Left renal cortex interstitium (tissue), 4 donors: ENCODE measurements at regions not wholly inside any gene's neighbourhood (a gene's known extent, or its start where the extent isn't known, plus 50 kb on each side); places are given as distances from the start of the nearest gene placed in this dataset.

ENCODE experiments used
- DNase-seq, 4 donors: peaks; one replicate each; pipeline ENCODE4 v3.0.0-alpha.2; 2013; ENCODE audit warnings: low read depth in 4 of 4, low spot score in 2 of 4, missing footprints in 1 of 4

DNA sequence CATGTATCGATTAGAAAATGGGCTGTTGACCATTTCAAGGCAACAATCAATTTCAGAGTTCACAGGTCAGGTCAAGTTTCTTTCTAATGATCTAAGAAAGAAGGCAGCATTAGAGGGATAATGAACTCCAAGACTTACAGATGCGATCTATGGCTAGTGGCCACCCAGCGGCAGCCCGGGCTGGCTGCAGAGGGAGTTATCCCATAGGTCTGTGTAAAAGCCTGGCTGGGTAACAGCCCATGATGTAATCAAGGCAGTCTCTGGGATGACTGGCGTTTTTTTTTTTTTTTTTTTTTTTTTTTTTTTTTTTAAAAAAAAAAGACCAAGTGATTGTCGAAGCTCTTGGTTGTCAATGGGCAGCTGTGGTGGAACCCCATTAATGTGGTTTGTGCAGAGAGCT, 171.1 kb upstream of the SKOR2 start:
- DNase-seq: no peak

DNA sequence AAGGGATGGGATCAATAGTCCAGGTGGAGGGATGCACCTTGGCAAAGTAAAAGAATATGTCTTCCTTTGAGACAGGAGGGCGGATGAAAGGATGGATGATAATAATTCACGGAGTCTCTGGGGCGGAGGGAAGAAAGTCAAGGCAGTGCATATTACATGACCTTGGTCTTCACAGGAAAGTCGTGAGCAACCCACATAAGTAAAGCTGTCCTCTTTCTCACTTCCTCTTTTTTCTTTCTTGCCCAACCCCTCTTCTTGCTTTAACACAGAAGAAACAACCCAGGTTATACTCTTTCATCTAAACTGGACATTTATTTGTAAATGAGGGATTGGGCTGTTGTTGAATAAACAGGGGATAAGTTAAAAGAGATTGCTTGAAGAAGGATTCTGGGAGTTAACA, 168.7 kb upstream of the SKOR2 start:
- DNase-seq: no peak

DNA sequence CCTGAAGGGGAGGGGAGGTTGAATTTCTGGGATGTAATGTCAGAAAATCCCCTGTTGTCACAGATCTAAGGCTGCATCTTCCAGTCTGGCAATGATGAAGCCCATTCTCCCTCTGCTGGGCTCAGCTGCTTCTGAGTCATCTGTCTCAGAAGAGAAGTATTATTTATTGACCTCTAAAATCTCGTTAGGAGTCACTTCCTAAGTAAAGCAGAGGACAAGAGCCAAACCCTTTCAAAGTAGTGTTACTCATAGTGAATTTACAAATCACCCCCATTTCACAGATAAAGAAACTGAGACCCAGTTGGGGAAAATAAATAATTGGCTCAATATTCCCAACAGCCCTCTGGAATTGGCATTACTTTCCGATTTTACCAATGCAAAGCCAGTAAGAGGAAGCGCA, 167.3 kb upstream of the SKOR2 start:
- DNase-seq: no peak

DNA sequence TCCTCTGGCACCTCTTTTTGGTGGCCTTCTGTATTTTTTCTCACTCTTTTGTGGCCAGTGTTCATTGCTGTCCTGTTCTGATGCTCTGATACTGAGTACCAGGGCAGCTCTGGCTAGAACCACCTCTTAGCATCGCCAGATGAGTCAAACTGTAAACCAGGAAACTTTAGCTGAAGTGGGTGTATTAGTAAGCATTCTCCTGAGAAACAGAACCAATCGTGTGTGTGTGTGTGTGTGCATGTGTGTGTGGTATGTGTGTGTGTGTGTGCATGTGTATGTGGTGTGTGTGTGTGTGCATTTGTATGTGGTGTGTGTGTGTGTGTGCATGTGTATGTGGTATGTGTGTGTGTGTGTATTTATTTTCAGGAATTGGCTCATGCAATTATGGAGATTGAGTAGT, 166.3 kb upstream of the SKOR2 start:
- no peak for DNase-seq

DNA sequence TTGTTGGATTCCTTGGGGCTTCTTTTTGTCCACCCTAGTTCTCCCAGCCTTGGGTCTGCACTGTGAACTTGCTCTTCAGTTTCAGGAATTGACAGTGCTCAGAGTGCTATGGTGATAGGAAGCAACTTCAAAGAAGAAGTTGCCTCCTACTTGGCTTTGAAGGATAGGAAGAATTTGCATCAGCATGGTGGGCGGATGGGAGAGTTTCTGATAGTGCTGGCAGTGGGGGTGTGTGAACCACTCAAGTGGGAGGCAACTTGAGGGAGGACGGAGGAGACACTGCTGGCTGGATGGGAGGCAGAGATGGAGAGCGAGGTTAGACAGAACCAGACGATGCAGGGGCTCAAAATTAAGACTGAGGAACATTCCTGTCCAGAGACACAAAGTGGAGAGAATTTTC, 164.4 kb upstream of the SKOR2 start:
- DNase-seq: no peak

DNA sequence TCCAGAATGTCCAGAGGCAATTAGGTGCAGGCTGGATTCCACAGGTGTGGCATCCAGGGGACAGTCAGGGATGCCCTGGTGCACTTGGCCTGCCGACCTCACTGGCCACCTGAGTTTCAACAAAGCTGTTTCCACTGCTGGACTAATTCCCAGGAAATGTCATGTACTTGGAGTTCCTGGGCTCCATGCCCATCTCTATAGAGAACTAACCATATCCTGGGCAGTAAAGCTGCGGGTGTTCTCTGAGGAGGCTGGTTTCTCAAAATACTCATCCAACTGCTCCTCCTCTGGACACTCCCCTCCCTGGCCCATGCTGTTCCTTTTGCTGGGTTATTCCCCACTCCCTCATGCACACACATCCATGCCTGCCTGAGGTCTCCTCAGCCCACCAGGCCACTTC, 161.9 kb upstream of the SKOR2 start:
- DNase-seq: no peak

DNA sequence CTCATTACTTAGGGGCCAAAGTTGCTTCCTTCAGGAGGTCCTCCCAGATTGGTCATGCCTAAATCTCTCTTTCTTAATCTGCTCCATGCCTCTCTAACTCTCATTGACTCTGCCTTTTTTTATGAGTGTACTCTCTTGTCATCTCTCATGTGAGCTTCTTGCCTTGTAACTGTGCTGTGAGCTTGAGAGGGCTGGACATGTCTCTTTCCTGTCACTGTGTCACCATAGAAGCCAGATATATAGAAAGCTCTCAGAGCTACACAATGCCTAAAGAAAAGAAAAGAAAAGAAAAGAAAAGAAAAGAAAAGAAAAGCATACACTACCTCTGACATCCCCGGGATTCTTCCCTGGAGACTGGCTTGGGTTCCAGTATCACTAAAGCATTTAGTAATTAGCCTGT, 161.5 kb upstream of the SKOR2 start:
- no peak for DNase-seq

DNA sequence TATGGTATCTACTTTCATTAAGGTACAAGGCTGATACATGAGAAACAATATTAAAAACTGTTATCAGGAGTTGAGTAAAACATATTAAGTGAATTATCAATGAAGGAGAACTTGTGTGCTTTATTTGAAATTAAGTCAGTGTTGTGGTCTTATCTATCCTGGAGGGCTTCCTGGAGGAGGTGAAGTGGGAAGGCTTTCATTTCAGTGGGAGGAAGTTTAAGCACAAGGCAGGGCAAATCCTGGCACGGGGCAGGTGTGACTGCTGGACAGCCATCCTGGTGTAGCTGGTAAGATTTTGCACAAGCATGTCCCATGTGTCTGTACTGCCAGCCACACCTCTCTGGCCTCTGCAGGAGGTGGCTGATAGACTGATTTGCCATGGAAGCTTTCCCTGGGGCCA, 159.7 kb upstream of the SKOR2 start:
- DNase-seq: no peak

DNA sequence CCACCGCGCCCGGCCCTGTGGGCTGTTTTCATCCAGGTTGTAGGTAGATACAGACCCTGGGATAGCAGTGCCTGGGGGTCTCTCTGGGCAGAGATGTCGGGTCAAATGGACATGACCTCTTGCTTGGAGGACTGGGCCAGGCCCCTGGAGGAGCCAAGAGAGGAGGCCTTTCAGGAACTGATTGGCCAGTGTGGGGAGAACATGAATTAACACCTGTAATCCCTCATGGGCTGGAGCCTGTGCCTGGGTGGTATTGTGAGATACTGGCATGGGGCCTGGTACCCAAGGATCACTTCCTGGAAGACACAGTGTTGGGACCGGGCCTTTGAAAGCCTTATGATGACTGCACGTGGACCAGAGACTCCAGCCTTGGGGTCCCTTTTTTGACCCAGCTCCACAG, 158.7 kb upstream of the SKOR2 start:
- DNase-seq: no peak

DNA sequence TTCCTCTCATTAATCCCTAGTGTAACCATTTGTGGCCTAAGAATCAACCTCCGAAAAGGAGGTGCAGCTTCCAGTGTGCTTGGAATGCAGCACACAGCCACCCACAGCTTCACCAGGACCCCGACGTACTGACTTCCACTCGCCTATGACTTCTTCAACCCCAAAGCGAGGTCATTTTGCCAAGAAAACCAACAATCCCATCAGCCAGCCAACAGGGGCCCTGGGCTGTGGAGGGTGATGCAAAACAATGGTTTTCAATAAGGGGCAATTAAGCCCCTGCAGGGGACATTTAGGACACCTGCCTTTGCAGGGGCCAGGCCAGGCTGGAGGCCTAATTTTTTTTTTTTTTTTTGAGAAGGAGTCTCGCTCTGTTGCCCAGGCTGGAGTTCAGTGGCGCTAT, 158.1 kb upstream of the SKOR2 start:
- no peak for DNase-seq

DNA sequence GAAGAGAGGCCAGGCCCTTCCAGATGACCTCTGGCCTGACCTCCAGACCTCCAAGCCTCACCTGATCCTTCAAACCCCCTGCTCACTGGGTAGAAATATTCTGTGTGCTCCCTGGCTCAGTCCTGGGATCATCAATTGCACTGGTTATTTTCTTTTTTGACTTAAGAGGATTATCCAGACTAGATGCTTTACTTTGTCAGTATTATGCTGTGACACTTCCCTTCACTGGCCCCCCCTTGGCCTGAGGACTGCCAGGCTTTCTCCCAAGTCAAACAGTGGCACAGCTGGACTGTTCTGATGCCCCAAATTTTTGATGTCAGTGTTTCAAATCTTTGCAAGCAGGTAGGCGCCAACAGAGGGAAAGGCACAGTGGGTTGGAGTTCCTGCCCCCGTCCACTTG, 156.3 kb upstream of the SKOR2 start:
- no peak for DNase-seq

DNA sequence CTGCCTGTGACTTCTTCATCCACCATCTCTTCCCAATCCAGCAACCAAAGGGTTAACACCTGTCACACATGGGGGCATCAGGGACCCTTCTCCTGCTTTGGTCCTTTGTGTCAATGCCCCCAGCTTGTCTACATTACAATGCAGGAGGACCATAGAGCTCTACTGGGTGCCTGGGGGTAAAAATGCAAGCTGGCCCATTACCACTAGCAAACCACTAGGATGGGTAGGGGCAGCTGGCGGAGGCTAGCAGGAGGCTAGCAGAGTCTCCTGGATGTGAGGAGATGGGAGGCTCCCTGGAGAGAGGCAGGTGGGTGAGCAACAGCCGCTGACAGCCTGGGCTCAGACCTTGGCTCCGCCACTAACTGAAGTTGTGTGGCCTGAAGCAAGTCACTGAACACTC, 153.4 kb upstream of the SKOR2 start:
- DNase-seq: no peak

DNA sequence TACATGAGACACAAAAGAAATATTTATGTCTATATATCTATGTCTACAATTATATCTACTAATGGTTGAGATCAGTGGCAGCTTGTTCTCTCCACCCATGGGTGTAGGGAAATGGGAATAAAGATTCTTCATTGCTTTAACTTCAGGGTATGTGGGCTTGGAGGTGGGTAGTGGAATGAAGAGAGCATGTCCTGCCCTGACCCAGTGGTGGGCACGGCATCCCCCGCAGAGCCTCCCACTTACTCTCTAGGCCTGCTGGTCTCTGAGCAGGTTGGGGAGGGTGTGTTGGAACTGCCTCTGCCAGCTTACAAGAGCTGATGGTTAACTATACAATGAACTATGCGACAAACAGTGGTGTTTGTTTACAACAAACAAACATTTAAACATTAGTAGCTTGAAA, 152.5 kb upstream of the SKOR2 start:
- DNase-seq: no peak

DNA sequence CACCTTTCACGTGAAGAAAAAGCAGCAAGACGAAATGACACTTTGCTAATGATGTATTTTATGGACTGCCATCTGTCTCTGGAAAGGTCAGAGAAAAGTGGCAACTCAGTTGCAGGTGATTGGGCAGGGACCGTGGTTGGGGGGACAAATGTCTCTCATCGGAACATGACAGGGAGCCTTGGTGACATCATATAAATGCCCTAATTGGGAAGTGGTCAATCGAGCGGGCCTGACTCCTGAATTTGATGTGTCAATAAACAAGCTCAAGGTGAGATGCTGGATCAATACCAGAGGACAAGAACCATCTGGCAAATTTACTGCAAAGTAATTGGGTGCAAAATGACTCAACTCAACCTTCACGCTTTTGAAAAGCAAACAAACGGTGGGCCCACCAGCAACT, 151.9 kb upstream of the SKOR2 start:
- DNase-seq: no peak

DNA sequence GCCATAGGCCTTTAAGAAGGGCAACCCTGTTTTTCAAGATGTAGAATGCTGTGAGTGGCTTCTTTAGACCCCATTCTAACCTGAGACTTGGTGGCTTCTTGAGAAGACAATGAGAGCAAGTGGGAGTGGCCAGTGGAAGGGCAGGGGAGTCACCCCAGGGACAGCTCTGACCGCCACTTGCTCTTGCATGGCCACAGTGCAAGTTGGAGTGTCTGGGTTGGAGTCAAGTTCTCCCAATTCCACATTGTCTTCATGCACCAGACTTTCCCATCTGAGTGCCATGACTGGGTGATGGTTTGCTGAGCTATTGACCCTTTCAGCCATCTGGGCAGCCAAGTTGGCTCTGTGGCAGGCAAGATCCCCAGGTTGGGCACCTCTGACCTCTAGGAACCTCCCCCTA, 148.0 kb upstream of the SKOR2 start:
- DNase-seq: no peak

DNA sequence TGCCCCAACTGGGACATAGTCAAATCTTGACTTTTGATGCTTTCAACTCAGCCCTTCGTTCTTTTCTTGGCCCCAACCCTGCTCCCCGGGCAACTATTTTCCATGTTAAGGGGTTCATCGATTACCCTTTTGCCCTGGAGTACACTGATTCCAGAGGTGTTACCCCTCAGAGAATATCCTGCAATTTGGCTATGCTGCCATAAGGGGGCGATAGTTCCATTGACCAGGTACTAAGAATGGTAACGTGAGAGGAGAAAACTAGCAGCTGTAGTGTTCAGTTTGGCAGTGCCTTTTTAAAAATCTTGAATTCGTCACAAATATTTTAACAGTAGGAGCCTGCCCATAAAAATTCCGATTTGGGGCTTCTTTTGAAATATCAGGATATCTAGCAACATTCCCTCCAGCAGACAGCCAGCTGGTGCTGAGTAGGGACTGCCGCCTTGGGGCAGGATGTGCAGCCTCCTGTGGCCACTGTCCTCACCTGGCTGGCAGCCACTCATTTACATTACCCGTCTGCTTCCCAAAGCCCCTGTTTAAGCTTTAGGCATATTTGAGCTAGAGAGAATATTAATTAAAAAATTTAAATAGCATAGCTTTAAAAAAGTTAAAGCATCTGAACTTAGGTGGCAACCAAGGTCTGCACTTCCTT, 146.3 kb upstream of the SKOR2 start:
- DNase-seq: no peak

DNA sequence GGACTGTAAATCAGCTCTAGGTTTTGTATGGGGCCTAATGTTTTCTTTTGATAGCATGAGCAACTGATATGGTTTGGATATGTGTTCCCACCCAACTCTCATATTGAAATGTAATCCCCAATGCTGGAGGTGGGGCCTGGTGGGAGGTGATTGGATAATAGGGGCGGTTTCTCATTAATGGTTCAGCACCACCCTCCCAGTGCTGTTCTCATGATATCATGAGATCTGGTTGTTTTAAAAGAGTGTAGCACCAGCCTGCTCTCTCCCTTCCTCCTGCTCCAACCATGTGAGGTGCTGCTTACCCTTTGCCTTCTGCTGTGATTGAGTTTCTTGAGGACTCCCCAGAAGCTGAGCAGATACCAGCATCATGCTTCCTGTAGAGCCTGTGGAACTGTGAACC, 140.2 kb upstream of the SKOR2 start:
- DNase-seq: no peak

DNA sequence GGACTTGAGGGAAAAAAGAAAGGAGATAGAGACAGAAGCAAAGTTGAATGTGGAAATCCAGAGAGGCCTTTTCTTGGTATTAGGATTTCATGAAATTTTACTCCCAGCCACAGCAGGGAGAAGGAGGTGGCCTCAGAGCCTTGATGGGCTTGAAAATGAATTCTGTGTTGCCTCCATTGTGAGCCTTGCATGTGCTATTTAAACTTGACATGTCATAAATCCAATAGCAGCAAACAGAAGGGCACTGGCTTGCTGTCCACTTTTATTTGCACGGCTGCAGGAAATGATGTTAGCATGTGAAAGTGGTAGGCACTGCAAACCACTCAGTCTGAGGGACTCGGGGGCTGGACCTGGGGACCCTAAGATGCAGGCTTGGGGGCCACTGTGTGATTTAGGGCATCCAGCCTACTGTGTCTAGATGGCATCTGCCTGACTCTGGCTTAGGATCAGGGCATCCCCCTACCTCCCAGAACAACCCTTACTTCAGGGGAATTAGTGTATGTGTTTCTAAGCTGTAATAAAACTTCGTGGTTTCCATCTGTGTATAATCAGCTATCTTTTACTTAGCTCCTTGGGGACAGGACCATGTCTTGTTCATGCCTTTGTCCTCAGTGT, 139.1 kb upstream of the SKOR2 start:
- no peak for DNase-seq

DNA sequence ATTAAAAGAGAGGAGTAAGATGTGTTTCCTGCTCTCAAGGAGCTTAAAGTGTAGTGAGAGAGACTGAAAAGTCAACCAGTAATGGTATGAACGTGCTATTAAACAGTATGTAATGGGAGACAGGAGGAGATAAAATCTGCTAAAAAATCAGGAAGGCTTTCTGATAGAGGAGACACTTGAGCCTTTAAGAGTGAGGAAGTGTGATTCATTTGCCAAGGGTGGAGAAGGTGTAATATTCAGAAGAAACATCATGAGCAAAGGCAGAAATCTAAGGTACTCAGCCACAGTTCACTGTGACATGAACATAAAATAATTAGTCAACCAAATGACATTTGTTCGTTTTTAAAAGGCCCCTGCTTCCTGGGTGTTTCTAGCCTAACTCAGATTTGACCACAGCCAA, 137.8 kb upstream of the SKOR2 start:
- DNase-seq: no peak

DNA sequence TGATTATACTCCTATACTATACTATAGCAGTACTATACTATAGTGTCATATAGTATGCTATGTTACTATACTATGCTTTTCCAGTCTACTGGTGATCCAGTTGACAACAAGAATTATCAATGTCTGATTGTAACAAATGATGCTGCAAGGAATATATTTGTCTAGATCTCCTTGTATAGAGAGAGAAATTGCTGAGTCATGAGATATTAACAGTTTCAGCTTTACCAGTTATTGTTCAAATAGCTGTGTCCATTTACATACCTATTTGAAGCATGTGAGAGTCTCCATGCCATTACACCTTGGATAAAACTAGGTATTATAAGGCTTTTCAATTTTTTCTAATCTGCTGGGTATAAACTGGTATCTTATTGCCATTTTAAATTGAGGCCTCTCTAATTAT, 136.4 kb upstream of the SKOR2 start:
- no peak for DNase-seq

DNA sequence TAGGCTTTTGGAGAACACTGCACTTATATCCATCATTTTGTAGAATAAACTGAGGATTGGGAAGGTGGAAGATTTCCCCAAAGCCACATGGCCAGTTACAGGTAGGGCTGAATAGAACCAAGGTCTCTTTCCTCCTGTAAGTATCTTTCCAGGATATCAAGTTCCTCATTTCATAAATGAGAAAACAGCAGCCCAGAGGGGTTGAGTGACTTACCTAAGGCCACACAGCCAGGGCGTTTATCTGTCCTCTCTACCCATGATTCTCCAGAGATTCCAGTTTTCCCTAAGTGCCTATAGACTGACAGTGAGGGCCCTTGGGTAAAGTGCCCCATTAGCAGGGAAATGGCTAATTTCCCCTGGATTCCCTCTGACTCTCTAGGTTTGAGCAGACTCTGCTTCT, 132.3 kb upstream of the SKOR2 start:
- DNase-seq: no peak

DNA sequence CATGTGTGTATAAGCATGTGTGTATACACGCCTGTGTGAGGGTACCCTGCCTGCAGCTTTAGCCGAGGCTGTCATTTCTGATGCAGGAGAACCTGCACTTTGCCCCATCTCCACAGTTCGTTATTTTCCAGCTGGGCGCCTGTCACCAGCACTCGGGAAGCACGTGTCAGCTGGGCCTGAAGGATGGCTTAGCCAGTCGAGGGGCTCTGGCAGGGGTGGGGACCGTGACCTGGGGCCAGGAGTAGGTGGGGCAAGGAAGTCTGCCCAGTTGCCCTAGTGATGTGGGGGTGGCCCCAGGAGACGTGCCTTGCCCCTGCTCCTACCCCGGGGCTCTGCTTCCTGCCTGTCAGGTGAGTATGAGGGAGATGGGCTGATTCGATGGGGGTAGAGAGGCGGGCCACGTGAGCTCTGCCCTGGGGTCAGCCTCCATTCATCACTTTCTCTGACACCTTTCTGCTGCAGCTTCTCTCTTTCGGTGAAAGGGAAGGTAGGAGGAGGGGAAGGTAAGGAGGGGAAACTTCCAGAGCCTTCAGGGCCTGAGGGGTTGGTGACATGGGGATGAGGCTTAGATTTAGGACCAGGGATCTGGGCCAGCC, 130.6 kb upstream of the SKOR2 start:
- DNase-seq: no peak

DNA sequence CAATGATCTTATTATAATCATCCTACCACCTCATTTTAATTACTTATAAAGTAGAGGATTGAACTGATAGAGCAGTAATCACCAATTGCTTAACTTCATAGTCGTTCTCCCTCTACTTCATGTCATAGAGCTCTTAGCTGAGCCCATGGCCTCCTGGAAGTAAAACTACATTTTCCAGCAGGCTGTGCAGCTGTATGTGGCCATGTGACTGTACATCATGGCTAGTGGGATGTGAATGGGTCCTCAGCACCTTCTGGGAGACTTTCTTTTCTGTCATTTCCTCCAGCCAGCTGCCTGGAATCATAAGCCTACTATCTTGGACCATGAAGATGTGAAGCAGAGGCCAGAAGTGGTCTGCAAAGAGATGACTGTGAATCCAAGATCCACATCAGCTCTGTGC, 128.7 kb upstream of the SKOR2 start:
- no peak for DNase-seq
